Esophagus squamous epithelium (tissue), 5 donors: ENCODE measurements at regions not wholly inside any gene's neighbourhood (a gene's known extent, or its start where the extent isn't known, plus 50 kb on each side); places are given as distances from the start of the nearest gene placed in this dataset.
"Not testable (repeated sequence)": the region's sequence is repeated elsewhere in the genome, so short reads cannot be mapped to it uniquely, and the experiment has no call there.

ENCODE experiments used
- DNase-seq: peaks from one replicate; lab custom pipeline; 2025; lab: John Stamatoyannopoulos, UW
- H3K27ac ChIP-seq, 4 donors: fragments of 200-600 bp; sonication (generic); one replicate each; pipeline ENCODE4 v1.5.1; 2016 to 2019; ENCODE audit warnings: mild to moderate bottlenecking in 1 of 4
- H3K27me3 ChIP-seq, 4 donors: fragments of 200-600 bp; sonication (generic); 1 replicate in 3 of 4; 2 replicates in 1 of 4; pipeline versions ENCODE4 v1.5.1 to v1.6.0; 2017 to 2021; ENCODE audit warnings: antibody characterized with exemption in 1 of 4
- H3K36me3 ChIP-seq, 3 donors: fragments of 200-600 bp; sonication (generic); one replicate each; pipeline ENCODE4 v1.5.1; 2016 to 2019
- H3K4me1 ChIP-seq, 3 donors: fragments of 200-600 bp; sonication (generic); one replicate each; pipeline ENCODE4 v1.5.1; 2017 to 2019
- H3K4me3 ChIP-seq, 4 donors: fragments of 200-600 bp; sonication (generic); 1 replicate in 3 of 4; 2 replicates in 1 of 4; pipeline ENCODE4 v1.5.1; 2016 to 2019; ENCODE audit warnings: mild to moderate bottlenecking in 2 of 4, moderate library complexity in 1 of 4
- H3K9me3 ChIP-seq, 3 donors: fragments of 200-600 bp; sonication (generic); one replicate each; pipeline ENCODE4 v1.5.1; 2016 to 2019
- POLR2A ChIP-seq, 4 donors: fragments of 450-650 bp; IDR thresholded peaks; one replicate each; pipeline ENCODE4 v1.6.1; 2017; ENCODE audit warnings: antibody characterized with exemption in 4 of 4, mild to moderate bottlenecking in 4 of 4, moderate library complexity in 3 of 4
- WGBS, 2 donors: methylation state at CpG; one replicate each; pipeline ENCODE4 v1.1.5; 2018; 5-methylcytosine and 5-hydroxymethylcytosine counted together
- intact Hi-C: fragments of 100-400 bp; cut with DNase I; formaldehyde crosslinking; loops from one replicate; pipeline ENCODE4 v1.15.0; 2022
- TF ChIP-seq, protein P1 (sequence below), 6 experiments: fragments of 450-650 bp in 4 of 6; fragments of 200-600 bp in 2 of 6; sonication (generic) in 2 of 6; IDR thresholded peaks; one replicate each; pipeline ENCODE4 v1.5.1; 2016 to 2019; ENCODE audit warnings: antibody characterized with exemption in 6 of 6, mild to moderate bottlenecking in 4 of 6, moderate library complexity in 4 of 6
- donor health status: DM: yes; HTN: yes; CAD: no.

DNA sequence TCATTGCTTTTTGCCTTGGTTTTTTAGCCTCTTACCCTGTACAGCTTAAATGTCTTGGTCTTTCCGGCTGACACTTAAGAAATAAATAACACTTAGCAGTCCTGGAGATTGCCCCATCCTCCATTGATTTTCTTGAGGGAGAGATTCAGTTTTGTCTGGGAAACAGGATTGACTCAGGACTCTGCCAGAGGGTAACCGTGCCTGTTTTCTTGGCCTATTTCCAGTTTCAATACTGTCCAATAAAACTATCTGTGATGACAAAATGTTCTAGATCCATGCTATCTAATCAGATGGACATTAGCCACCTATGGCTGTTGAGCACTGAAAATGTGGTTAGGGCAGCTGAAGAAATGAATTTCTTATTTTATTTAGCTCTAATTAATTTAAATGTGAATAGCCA, 216.1 kb downstream of the DUSP10 start:
- no peak overlapping the region for H3K4me3 ChIP-seq
- H3K4me1 ChIP-seq, result no peaks in the 10 kb centered on the region
- H3K27ac ChIP-seq, result no peak overlapping the region
- intact Hi-C loops, result no loop called here
- H3K36me3 ChIP-seq, result no peaks in the 10 kb centered on the region
- H3K27me3 ChIP-seq, result no peaks in the 10 kb centered on the region
- TF ChIP-seq POLR2A (IDR thresholded peaks at IDR 0.05), result no peak
- TF ChIP-seq, protein P1, sequence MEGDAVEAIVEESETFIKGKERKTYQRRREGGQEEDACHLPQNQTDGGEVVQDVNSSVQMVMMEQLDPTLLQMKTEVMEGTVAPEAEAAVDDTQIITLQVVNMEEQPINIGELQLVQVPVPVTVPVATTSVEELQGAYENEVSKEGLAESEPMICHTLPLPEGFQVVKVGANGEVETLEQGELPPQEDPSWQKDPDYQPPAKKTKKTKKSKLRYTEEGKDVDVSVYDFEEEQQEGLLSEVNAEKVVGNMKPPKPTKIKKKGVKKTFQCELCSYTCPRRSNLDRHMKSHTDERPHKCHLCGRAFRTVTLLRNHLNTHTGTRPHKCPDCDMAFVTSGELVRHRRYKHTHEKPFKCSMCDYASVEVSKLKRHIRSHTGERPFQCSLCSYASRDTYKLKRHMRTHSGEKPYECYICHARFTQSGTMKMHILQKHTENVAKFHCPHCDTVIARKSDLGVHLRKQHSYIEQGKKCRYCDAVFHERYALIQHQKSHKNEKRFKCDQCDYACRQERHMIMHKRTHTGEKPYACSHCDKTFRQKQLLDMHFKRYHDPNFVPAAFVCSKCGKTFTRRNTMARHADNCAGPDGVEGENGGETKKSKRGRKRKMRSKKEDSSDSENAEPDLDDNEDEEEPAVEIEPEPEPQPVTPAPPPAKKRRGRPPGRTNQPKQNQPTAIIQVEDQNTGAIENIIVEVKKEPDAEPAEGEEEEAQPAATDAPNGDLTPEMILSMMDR (IDR thresholded peaks at IDR 0.05), result no peak
- H3K9me3 ChIP-seq, result no peaks in the 10 kb centered on the region
- no peak for DNase-seq
- 49 to 50% methylated on average over 2 of the region's 2 CpGs for WGBS, 2 donors

DNA sequence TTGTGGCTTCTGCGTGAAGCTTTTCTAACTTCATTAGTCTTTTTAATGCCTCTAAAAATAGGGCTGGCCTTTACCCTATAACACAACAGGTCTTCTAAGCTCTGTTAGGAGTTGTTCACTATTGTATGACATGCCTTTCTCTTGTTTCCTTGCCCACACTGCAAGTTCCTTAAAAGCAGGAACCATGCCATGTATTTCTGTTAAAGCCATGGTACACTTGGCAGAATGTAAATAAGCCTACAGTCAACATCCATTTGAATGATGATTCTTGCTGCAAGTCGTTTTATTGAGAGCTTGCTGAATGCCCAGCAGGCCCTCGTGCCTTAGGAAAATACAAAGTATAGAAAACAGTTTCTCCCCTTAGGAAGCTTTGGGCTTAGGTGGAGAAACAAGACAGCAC, 214.6 kb downstream of the DUSP10 start:
- H3K9me3 ChIP-seq, result no peaks in the 10 kb centered on the region
- no peaks in the 10 kb centered on the region for H3K27me3 ChIP-seq
- no peak overlapping the region for H3K4me3 ChIP-seq
- H3K27ac ChIP-seq, result no peak overlapping the region
- no peak for DNase-seq
- intact Hi-C loops, result no loop called here
- 24 to 59% methylated on average over 3 of the region's 3 CpGs for WGBS, 2 donors
- no peak for TF ChIP-seq POLR2A (IDR thresholded peaks at IDR 0.05)
- TF ChIP-seq, protein P1 (IDR thresholded peaks at IDR 0.05), result no peak
- no peaks in the 10 kb centered on the region for H3K36me3 ChIP-seq
- H3K4me1 ChIP-seq, result no peaks in the 10 kb centered on the region

DNA sequence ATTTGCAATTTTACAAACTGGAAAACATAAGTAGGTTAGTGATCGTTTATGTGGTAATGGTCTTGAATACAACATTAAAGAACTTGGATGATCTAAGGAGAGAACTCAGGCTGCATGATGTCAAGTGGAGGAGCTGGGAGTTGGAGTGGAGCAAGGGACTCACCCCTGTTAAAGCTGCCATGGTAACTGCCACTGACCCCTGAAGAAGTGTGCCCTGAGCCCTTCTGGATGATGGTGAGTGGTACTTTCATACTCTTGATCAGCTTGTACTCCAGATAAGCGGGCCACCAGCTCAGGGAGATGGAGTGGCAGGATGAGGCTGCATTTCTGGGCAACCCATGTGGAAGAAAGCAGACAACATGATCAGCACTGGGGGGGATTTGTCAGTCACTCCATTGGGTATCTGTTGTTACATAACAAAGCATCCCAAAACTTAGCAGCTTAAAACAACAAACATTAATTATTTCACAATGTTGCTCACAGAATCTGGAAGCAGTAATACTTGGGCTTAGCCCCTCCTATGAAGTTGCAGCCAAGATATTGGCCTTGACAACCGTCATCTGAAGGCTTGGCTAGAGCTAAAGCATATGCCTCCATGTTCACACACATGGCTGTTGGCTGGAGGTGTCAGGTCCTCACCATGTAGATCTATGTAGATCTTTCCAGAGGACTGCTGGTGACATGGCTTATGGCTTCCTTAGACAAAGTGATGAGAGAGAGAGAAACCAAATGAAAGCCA, 213.8 kb downstream of the DUSP10 start:
- Histone ChIP-seq H3K4me1 (no peaks in the 10 kb centered on the region), H3K9me3 (no peaks in the 10 kb centered on the region), H3K27me3 (no peaks in the 10 kb centered on the region), H3K36me3 (no peaks in the 10 kb centered on the region), H3K4me3 (no peak overlapping the region), H3K27ac (no peak overlapping the region)
- WGBS, 2 donors, result 57 to 79% methylated on average over 3 of the region's 3 CpGs
- no peak for DNase-seq
- intact Hi-C loops, result no loop called here
- TF ChIP-seq, protein P1 (IDR thresholded peaks at IDR 0.05), result no peak
- TF ChIP-seq POLR2A (IDR thresholded peaks at IDR 0.05), result no peak

DNA sequence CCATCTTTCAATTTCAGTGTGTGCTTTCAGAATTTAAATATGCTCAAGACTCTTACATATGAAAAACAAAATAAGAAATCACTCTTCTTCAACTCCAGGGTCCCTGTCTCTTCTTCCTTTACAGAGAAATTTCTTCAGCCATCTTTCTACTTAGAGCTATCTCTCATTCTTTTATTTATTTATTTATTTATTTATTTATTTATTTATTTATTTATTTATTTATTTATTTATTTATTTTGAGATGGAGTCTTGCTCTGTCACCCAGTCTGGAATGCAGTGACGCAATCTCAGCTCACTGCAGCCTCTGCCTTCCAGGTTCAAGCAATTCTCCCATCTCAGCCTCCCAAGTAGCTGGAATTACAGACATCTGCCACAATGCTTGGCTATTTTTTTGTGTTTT, 211.7 kb downstream of the DUSP10 start:
- H3K9me3 ChIP-seq, H3K4me1 ChIP-seq, H3K27me3 ChIP-seq, H3K36me3 ChIP-seq, H3K4me3 ChIP-seq, intact Hi-C loops, DNase-seq, H3K27ac ChIP-seq: not testable (repeated sequence)
- WGBS, 2 donors, result 73 to 100% methylated on average over 1 of the region's 1 CpG

DNA sequence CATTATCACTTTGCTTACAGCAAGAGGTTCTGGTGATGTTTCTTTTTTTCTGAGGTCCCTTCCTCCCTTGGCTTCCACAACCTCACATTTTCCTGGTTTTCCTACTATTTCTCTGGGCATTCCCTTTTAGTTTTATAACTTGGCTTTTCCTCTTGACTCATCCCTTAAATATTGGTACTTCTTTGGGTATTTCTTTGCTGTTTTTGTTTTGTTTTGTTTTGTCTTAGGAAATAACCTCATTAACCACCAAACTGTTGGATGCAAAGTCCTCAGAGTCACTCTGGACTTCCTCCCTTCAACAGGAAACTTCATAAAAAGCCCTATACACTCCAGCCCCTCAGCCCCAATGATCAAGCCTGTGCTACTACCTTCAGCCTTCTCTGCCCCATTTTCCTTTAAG, 211.1 kb downstream of the DUSP10 start:
- TF ChIP-seq POLR2A (IDR thresholded peaks at IDR 0.05), result no peak
- TF ChIP-seq, protein P1 (IDR thresholded peaks at IDR 0.05), result no peak
- Histone ChIP-seq H3K27me3 (peaks cover 0 to 8% (median 0%) of the 10 kb centered on the region in 4 donors), H3K27ac (no peak overlapping the region), H3K9me3 (no peaks in the 10 kb centered on the region), H3K36me3 (no peaks in the 10 kb centered on the region), H3K4me3 (no peak overlapping the region), H3K4me1 (no peaks in the 10 kb centered on the region)
- intact Hi-C loops, result no loop called here
- no peak for DNase-seq
